NCI-H2171 treated with DMSO at 0.1 percent for 48 hours (cell line): ENCODE measurements at regions not wholly inside any gene's neighbourhood (a gene's known extent, or its start where the extent isn't known, plus 50 kb on each side); places are given as distances from the start of the nearest gene placed in this dataset.

Experiments
- DNase-seq: peaks from one replicate; lab custom pipeline; 2025; lab: John Stamatoyannopoulos, UW

DNA sequence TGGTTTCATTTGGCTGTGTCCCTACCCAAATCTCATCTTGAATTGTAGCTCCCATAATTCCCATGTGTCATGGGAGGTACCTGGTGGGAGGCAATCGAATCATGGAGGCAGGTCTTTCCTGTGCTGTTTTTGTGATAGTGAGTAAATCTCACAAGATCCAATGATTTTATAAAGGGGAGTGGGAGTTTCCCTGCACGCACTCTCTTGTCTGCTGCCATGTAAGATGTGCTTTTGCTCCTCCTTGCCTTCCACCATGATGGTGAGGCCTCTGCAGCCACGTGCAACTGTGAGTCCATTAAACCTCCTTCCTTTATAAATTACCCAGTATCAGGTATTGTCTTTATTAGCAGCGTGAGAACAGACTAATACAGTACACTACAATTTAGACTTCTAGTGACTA lies 67.5 kb upstream of the LINC01488 start:
- DNase-seq, result no peak

GRCh38 chr11:69414773-69415187 lies 66.7 kb upstream of the LINC01488 start:
- no peak for DNase-seq

GRCh38 chr11:69415411-69416142 lies 65.9 kb upstream of the LINC01488 start:
- DNase-seq, result no peak

- no peak for DNase-seq
Observed at GRCh38 chr11:69416143-69416515, 65.3 kb upstream of the LINC01488 start.

DNA sequence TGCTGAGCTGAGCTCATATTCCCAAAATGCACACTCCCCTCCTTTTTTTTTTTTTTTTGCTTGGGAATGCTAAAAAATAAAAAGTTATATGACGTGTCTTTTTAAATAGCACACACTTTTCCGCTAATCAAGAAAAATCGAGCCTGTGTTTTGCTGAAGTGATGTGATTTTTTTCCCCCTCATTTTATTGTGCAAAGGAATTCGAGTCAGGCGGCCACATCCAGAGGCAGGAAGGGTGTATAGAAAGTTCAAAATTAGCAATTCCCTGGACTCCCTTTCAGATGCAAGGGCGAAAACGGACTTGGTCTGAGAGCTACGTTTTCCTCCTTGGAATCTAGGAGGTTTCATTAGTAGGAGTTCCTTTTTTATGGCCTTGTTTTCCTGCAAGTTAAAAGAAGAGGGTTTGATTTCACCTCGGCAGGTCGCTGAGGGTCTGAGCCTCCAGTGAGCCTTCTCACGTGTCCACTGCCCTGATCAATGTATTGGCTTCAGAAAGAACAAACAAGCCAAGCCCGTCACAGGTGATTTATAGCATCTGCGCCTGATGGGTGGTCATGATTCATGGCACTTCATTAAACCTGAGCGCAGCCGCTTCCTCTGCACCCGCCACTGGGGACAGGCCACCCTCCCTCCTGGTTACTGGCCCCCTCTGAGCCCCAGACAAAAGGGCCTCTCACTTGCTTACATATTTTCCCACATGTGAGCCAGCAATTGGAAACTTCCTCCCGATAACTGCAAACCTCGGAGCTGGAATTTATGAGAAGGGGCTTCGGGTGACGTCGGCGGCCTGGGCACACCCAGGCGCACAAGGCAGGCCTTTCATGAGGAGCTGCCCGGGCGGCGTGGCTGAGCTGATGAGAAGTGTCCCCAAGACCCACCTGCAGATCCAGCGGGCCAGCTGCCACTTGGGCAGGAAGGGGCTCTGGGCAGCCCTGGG lies 64.4 kb upstream of the LINC01488 start:
- no peak for DNase-seq

DNA sequence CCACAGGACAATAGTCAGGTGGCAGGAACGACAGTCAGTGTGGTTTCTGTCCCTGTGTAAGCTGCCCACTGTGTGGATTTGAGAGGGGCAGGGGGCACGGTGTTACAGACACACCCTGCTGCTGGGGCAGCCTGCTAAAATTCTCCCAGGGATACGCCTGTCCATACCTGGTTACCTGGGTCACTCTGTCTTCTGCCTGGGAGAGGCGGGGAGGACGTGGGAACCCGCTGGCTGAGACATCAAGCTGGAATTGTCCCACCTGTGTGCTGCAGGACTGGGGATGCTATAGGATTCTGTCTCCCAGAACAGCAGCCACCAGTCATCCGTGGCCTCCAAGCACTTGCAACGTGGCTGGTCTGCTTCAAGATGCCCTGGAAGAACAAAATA lies 63.8 kb upstream of the LINC01488 start:
- no peak for DNase-seq

DNA sequence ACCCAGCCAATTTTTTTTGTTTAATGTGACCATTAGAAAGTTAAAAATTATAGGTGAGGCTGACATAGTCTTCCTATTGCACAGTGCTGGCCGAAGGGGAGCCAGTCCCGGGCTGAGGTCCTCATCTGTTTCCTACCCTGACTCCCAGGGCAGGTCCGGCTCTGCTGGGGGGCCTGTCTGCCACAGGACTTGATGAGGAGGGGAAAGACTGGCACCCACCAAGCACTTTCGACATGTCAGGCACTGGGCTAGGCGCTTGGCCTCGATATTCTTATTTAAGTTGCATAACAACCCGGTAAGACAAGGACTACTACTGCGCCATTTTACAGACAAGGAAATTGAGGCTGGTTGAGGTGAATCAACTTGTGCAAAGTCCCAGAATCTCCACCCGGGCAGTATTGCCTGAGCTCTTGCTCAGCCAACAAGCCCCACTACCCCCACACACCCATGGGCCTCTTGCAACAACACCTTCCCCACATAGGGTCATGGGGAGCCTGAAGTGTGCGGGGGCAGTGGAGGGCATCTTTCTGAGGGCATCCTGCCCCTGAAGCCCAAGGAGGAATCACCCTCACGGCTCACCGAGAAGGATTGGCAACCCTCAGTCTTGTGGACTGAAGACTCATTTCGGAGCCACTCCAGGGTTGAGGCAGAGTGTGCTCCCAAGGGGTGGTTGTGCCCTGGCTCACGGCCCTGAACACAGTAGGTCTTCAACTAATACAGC lies 62.7 kb upstream of the LINC01488 start:
- no peak for DNase-seq

GRCh38 chr11:69419662-69420395 lies 61.6 kb upstream of the LINC01488 start:
- DNase-seq, result no peak

DNA sequence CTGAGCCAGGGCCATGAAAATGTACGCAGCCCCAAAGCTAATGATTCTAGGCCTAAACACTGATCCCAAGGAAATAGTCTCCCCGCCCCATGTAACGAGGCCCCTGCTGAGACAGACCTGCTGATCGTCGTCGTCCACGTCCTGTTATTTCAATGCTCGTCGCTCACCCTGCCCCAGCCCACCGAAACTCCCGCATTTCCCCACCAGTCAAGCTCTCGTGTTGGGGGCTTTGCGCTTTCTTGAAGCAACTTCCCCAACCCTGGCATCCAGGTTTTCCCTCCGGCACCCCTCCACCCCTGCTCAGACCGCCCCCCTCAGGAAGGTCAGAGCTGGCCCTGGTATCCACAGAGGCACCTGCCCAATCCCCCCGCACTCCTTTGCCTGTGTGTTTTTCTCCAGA lies 58.8 kb upstream of the LINC01488 start:
- no peak for DNase-seq

DNA sequence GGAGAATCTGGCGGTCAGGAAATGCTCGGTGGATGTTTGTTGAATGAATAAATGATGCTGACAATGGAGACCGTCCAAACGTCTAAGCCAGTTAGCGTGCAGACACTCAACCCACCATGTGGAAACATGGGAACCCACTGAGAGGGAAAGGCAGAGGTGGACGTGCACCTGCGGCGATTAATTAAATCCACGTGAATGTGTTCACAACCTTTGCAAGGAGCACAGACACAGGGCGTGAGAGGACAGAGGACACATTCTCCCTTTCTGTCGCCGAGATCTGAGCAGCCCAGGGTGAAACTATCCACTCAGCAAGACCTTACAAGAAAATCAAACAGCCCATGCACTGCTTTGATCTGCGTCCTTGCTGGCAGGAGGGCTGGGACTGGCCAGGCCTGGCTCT lies 58.3 kb upstream of the LINC01488 start:
- DNase-seq, result no peak

- peak; percentile 45 for DNase-seq
Observed at GRCh38 chr11:69423611-69424385, 57.7 kb upstream of the LINC01488 start.

DNA sequence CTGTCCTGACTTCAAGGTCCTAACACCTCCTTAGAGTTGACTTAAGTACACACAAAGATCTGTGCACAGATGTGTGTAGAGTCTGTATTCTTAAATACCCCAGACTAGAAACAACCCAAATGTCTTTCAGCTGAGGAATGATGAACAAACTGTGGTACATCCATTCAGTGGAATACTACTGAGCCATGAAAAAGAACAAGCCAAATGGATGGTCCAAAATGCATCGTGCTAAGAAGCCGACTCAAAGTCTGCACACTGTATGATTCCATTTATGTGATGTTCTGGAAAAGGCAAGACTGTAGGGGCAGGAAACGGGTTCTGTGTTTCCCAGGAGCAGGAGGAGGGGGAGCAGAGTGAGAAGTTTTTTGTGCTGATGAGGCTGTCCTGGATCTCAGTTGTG lies 56.7 kb upstream of the LINC01488 start:
- DNase-seq, result no peak

DNA sequence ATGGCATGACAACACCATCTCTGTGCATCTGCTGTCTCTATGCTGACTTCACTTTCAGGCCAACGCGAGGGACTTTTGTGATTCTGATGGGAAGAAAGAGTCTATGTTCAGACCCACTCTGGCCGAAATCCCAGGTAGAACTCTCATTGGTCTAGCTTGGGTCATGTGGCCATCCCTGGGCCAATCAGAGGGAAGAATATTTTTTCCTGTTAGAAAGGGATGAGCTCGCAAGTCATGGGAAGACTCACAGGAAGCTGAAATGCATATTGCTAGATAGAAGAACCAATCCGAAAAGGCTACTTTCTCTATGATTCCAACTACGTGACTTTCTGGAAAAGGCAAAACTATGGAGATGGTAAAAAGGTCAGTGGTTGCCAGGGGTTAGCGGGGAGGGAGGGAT lies 56.0 kb upstream of the LINC01488 start:
- DNase-seq, result no peak

DNA sequence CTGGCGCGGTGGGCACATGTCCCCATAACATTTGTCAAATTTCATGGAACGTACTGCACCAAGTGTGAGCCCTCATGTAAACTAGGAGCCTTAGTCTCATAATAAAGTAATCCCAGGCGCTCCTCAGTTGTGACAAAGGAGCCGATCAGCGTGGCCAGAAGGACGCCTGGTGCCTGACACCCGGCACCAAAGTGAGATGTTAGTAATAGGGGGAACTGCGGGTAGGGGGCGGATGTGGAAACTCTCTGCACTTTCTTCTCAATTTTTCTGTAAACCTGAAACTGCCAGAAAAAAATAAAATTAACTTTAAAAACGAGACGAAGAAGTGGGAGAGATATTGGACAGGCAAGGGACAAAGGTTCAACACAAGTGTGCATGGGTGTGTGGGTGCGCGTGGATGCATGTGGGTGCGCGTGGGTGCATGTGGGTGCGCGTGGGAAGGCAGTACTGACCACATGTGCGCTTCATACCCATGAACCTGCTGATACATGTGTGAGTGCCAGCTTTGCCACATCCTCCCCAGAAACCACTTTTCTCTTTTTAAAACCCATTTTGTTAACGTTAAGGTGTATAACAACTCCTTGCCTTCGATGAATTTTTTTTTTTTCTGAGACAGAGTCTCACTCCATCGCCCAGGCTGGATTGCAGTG lies 55.4 kb upstream of the LINC01488 start:
- no peak for DNase-seq

DNA sequence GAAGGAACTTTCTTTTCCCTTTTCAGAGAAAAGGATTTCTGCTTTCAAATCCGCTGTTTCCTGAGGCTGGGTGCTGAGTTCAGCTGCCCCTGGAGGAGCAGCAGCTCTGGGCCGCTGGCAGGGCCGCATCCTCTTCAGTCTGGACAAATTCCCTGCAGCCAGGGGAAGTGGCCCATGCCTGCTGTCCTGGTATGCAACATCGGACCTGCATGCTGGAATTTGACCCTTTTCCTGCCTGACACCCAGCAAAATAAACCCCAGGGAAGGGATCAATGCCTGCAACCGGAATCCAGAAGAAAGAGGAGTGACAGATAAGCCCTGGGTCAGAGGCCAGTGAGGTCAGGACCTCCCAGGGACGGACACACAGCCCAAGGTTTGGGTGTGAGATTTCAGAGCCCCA lies 54.1 kb upstream of the LINC01488 start:
- DNase-seq, result no peak

- DNase-seq, result no peak
Observed at GRCh38 chr11:69427906-69428880, 53.3 kb upstream of the LINC01488 start.

- DNase-seq, result no peak
Observed at GRCh38 chr11:69429716-69430491, 51.6 kb upstream of the LINC01488 start.

DNA sequence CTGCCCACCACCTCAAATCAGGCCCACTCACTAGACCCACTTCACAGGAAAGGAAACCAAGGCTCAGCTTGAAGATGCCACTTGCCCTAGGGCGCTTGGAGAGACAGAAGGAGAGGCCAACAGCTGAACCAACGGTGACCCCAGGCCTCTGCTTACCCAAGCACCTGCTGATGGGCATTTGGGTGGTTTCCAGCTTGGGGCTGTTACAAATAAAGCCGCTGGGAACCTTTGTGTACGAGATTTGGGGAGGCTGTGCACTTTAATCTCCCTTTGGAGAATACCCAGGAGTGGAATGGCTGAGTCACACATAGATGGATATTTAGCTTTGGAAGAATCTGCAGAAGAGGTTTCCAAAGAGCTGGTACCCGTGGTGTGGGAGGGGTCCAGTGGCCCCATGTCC lies 50.9 kb upstream of the LINC01488 start:
- no peak for DNase-seq

- DNase-seq, result no peak
Observed at GRCh38 chr11:69431136-69431535, 50.3 kb upstream of the LINC01488 start.
